DND-41 (cell line): ENCODE measurements at regions not wholly inside any gene's neighbourhood (a gene's known extent, or its start where the extent isn't known, plus 50 kb on each side); places are given as distances from the start of the nearest gene placed in this dataset.

Source experiments
- EZH2 ChIP-seq: IDR thresholded peaks from 3 replicates; pipeline ENCODE4 v1.6.1; 2012; ENCODE audit warnings: borderline replicate concordance, low read depth, mild to moderate bottlenecking, moderate library complexity, low read length, inconsistent platforms; ENCODE audit not compliant: severe bottlenecking
- TF ChIP-seq, protein P1 (sequence below): IDR thresholded peaks from 2 replicates; pipeline ENCODE4 v1.5.1; 2012; ENCODE audit warnings: borderline replicate concordance, low read length, moderate library complexity, mild to moderate bottlenecking; ENCODE audit not compliant: poor library complexity, severe bottlenecking; ENCODE audit errors: extremely low read depth

DNA sequence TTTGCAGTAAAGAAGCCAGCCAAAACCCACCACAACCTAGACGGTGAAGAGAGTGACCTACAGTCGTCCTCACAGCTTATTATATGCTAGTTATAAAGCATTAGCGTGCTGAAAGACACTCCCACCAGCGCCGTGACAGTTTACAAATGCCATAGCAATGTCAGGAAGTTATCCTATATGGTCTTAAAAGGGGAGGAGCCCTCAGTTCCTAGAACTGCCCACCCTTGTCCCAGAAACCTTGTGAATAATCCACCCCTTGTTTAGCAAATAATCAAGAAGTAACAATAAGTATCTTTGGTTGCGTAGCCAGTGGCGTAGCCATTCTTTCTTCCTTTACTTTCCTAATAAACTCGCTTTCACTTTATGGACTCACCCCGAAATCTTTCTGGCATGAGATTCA lies 227.9 kb upstream of the ARGLU1 start:
- TF ChIP-seq, protein P1, sequence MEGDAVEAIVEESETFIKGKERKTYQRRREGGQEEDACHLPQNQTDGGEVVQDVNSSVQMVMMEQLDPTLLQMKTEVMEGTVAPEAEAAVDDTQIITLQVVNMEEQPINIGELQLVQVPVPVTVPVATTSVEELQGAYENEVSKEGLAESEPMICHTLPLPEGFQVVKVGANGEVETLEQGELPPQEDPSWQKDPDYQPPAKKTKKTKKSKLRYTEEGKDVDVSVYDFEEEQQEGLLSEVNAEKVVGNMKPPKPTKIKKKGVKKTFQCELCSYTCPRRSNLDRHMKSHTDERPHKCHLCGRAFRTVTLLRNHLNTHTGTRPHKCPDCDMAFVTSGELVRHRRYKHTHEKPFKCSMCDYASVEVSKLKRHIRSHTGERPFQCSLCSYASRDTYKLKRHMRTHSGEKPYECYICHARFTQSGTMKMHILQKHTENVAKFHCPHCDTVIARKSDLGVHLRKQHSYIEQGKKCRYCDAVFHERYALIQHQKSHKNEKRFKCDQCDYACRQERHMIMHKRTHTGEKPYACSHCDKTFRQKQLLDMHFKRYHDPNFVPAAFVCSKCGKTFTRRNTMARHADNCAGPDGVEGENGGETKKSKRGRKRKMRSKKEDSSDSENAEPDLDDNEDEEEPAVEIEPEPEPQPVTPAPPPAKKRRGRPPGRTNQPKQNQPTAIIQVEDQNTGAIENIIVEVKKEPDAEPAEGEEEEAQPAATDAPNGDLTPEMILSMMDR: no peak
- TF ChIP-seq EZH2: no peak
